NCI-H82 (cell line): ENCODE measurements at regions not wholly inside any gene's neighbourhood (a gene's known extent, or its start where the extent isn't known, plus 50 kb on each side); places are given as distances from the start of the nearest gene placed in this dataset.

Experiments
- DNase-seq: peaks from one replicate; lab custom pipeline; 2025; lab: John Stamatoyannopoulos, UW

GRCh38 chr1:113259988-113260387, 130.3 kb upstream of the MAGI3 start:
- no peak for DNase-seq

- no peak for DNase-seq
Observed at GRCh38 chr1:113265196-113265595, 125.1 kb upstream of the MAGI3 start.

- no peak for DNase-seq
Observed at GRCh38 chr1:113266788-113267187, 123.5 kb upstream of the MAGI3 start.

- DNase-seq, result peak; percentile 34
Observed at GRCh38 chr1:113269168-113269963, 120.9 kb upstream of the MAGI3 start.

- no peak for DNase-seq
Observed at GRCh38 chr1:113271039-113271438, 119.3 kb upstream of the MAGI3 start.

- DNase-seq, result no peak
Observed at GRCh38 chr1:113275083-113275482, 115.2 kb upstream of the MAGI3 start.

- DNase-seq, result no peak
Observed at GRCh38 chr1:113275691-113276090, 114.6 kb upstream of the MAGI3 start.

GRCh38 chr1:113276507-113276906, 113.8 kb upstream of the MAGI3 start:
- no peak for DNase-seq

- no peak for DNase-seq
Observed at GRCh38 chr1:113278371-113278770, 111.9 kb upstream of the MAGI3 start.

GRCh38 chr1:113278777-113279176, 111.5 kb upstream of the MAGI3 start:
- no peak for DNase-seq

GRCh38 chr1:113279776-113280391, 110.4 kb upstream of the MAGI3 start:
- no peak for DNase-seq

GRCh38 chr1:113280581-113280980, 109.7 kb upstream of the MAGI3 start:
- no peak for DNase-seq

GRCh38 chr1:113281550-113281949, 108.8 kb upstream of the MAGI3 start:
- no peak for DNase-seq

- DNase-seq, result no peak
Observed at GRCh38 chr1:113282008-113282892, 108.1 kb upstream of the MAGI3 start.

GRCh38 chr1:113282893-113283285, 107.4 kb upstream of the MAGI3 start:
- DNase-seq, result no peak

GRCh38 chr1:113283914-113284313, 106.4 kb upstream of the MAGI3 start:
- no peak for DNase-seq

- DNase-seq, result no peak
Observed at GRCh38 chr1:113286156-113286555, 104.2 kb upstream of the MAGI3 start.

GRCh38 chr1:113291777-113292602, 98.3 kb upstream of the MAGI3 start:
- no peak for DNase-seq

GRCh38 chr1:113292603-113293255, 97.6 kb upstream of the MAGI3 start:
- no peak for DNase-seq

- no peak for DNase-seq
Observed at GRCh38 chr1:113293256-113293626, 97.1 kb upstream of the MAGI3 start.

GRCh38 chr1:113297749-113298148, 92.6 kb upstream of the MAGI3 start:
- DNase-seq, result no peak
